Trophoblast cell (in vitro differentiated cells and primary cell): ENCODE measurements at regions not wholly inside any gene's neighbourhood (a gene's known extent, or its start where the extent isn't known, plus 50 kb on each side); places are given as distances from the start of the nearest gene placed in this dataset.

Experiments
- DNase-seq, 2 donors: peaks; one replicate each; pipeline ENCODE4 v3.0.0-alpha.2; 2016
- H2AFZ ChIP-seq: 2 replicates; pipeline ENCODE4 v1.6.1; 2013; ENCODE audit warnings: low read length, moderate library complexity, mild to moderate bottlenecking; ENCODE audit not compliant: insufficient read depth, poor library complexity
- H2AK5ac ChIP-seq: 2 replicates; pipeline ENCODE4 v1.6.1; 2013; ENCODE audit warnings: mild to moderate bottlenecking, low read length
- H2BK120ac ChIP-seq: 2 replicates; pipeline ENCODE4 v1.6.1; 2013; ENCODE audit warnings: low read length, mild to moderate bottlenecking, moderate library complexity; ENCODE audit not compliant: insufficient read depth, poor library complexity
- H2BK12ac ChIP-seq: 2 replicates; pipeline ENCODE4 v1.6.1; 2013; ENCODE audit warnings: mild to moderate bottlenecking, low read length, moderate library complexity
- H2BK5ac ChIP-seq: 2 replicates; pipeline ENCODE4 v1.6.1; 2013; ENCODE audit warnings: low read length, low read depth, moderate library complexity, mild to moderate bottlenecking; ENCODE audit not compliant: poor library complexity
- H3K14ac ChIP-seq: 2 replicates; pipeline ENCODE4 v1.6.1; 2013; ENCODE audit warnings: mild to moderate bottlenecking, low read length
- H3K18ac ChIP-seq: 2 replicates; pipeline ENCODE4 v1.6.1; 2013; ENCODE audit warnings: mild to moderate bottlenecking, low read length
- H3K23ac ChIP-seq: 2 replicates; pipeline ENCODE4 v1.6.1; 2013; ENCODE audit warnings: low read length
- H3K27ac ChIP-seq: 2 replicates; pipeline ENCODE4 v1.5.1; 2013; ENCODE audit warnings: low read depth, mild to moderate bottlenecking, inconsistent platforms, low read length, moderate library complexity
- H3K27me3 ChIP-seq: 2 replicates; pipeline ENCODE4 v1.6.1; 2013; ENCODE audit warnings: inconsistent platforms, mild to moderate bottlenecking, low read length, moderate library complexity; ENCODE audit not compliant: insufficient read depth
- H3K36me3 ChIP-seq, 2 experiments: 1 replicate in 1 of 2; 2 replicates in 1 of 2; pipeline ENCODE4 v1.6.1; 2013; ENCODE audit warnings: low read length in 2 of 2, mild to moderate bottlenecking in 2 of 2, moderate library complexity in 1 of 2; ENCODE audit not compliant: insufficient read depth in 2 of 2, control insufficient read depth in 1 of 2
- H3K4ac ChIP-seq: 2 replicates; pipeline ENCODE4 v1.6.1; 2013; ENCODE audit warnings: low read depth, mild to moderate bottlenecking, low read length, moderate library complexity
- H3K4me1 ChIP-seq, 2 experiments: 1 replicate in 1 of 2; 2 replicates in 1 of 2; pipeline ENCODE4 v1.6.1; 2013; ENCODE audit warnings: low read length in 2 of 2, mild to moderate bottlenecking in 2 of 2, moderate library complexity in 1 of 2; ENCODE audit not compliant: insufficient read depth in 2 of 2, control insufficient read depth in 1 of 2
- H3K4me2 ChIP-seq: 2 replicates; pipeline ENCODE4 v1.6.1; 2013; ENCODE audit warnings: inconsistent platforms, mild to moderate bottlenecking, low read length, moderate library complexity
- H3K4me3 ChIP-seq: 2 replicates; pipeline ENCODE4 v1.5.1; 2013; ENCODE audit warnings: mild to moderate bottlenecking, low read depth, low read length, inconsistent platforms
- H3K79me1 ChIP-seq: one replicate; pipeline ENCODE4 v1.6.1; 2013; ENCODE audit warnings: low read length
- H3K79me2 ChIP-seq: 2 replicates; pipeline ENCODE4 v1.6.1; 2013; ENCODE audit warnings: low read length, mild to moderate bottlenecking; ENCODE audit not compliant: control insufficient read depth, insufficient read depth, poor library complexity
- H3K9ac ChIP-seq: 2 replicates; pipeline ENCODE4 v1.6.1; 2013; ENCODE audit warnings: mild to moderate bottlenecking, low read length
- H3K9me3 ChIP-seq: 2 replicates; pipeline ENCODE4 v1.6.1; 2013; ENCODE audit warnings: low read depth, mild to moderate bottlenecking, control low read depth, inconsistent platforms, low read length; ENCODE audit not compliant: insufficient read depth
- H4K12ac ChIP-seq: 2 replicates; pipeline ENCODE4 v1.6.1; 2013; ENCODE audit warnings: low read depth, mild to moderate bottlenecking, low read length, moderate library complexity
- H4K8ac ChIP-seq: 2 replicates; pipeline ENCODE4 v1.6.1; 2013; ENCODE audit warnings: low read depth, mild to moderate bottlenecking, low read length, moderate library complexity
- H4K91ac ChIP-seq: one replicate; pipeline ENCODE4 v1.6.1; 2013; ENCODE audit warnings: low read depth, mild to moderate bottlenecking, low read length, moderate library complexity
- WGBS: extraction: QIAGEN DNeasy Blood & Tissue Kit; methylation state at CpG from one replicate; pipeline ENCODE4 v1.1.7; 2013; ENCODE audit warnings: missing lambda C conversion rate; ENCODE audit not compliant: insufficient read length, insufficient coverage; ENCODE audit errors: extremely low coverage; 5-methylcytosine and 5-hydroxymethylcytosine counted together

DNA sequence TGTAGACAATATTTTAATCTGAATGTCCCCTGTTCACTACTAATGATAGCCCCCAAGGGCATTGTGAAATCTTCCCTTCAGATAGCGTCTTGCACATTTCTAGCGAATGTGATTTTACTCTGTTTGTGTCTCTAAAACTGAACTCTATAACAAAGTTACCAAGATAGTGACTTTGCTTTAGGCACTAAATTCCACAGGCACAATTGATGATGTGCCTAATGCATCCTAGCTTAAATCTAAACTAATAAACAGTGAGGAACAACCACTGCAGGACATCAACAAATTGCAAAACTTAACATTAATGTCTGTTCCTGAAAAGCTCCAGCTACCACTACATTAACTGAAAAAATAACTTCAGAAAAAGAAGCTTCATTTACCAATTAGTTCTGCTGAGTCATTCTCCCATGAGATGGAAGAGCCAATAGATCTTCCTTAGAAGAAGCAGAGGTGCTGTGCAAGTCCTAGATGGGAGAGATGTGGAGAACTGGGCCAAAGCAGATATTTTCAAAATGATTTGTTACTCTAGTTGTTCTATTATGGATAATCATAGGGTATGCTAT lies 1065.0 kb downstream of the EPHA7 start:
- no peak overlapping the region for H3K27ac ChIP-seq
- no peak overlapping the region for H3K14ac ChIP-seq
- H2AFZ ChIP-seq: no peak overlapping the region
- no peaks in the 10 kb centered on the region for H3K36me3 ChIP-seq
- DNase-seq: no peak
- H2BK120ac ChIP-seq: no peak overlapping the region
- no peak overlapping the region for H3K4ac ChIP-seq
- H2BK5ac ChIP-seq: no peak overlapping the region
- H3K79me1 ChIP-seq: no peaks in the 10 kb centered on the region
- H3K9ac ChIP-seq: no peak overlapping the region
- no peak overlapping the region for H4K8ac ChIP-seq
- no peak overlapping the region for H2AK5ac ChIP-seq
- no peaks in the 10 kb centered on the region for H3K4me1 ChIP-seq
- H3K4me2 ChIP-seq: no peak overlapping the region
- H3K4me3 ChIP-seq: no peak overlapping the region
- no peak overlapping the region for H3K18ac ChIP-seq
- no peak overlapping the region for H3K23ac ChIP-seq
- H3K27me3 ChIP-seq: no peaks in the 10 kb centered on the region
- no peak overlapping the region for H4K12ac ChIP-seq
- no CpG with 5 or more reads among the region's 2 CpGs for WGBS
- H2BK12ac ChIP-seq: no peak overlapping the region
- no peaks in the 10 kb centered on the region for H3K79me2 ChIP-seq
- H4K91ac ChIP-seq: no peak overlapping the region
- H3K9me3 ChIP-seq: no peaks in the 10 kb centered on the region

DNA sequence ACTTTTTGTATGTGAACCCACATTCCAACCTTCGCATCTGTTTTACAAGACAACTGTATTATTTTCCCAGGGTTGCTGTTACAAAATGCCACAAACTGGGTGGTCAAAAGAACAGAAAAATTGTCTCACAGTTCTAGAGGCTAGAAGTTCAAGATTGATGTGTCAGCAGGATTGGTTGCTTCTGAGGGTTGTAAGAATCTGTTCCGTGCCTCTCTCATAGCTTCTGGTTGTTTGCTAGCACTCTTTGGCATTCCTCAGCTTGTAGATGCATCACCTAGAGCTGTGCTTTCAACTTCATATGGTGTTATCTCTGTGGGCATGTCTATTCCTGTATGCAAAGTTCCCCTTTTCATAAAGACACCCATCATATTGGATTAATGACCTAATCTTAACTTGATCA lies 1067.2 kb downstream of the EPHA7 start:
- no peak overlapping the region for H3K4ac ChIP-seq
- H2BK12ac ChIP-seq: no peak overlapping the region
- no peak for DNase-seq
- no peak overlapping the region for H4K12ac ChIP-seq
- WGBS: no CpG with 5 or more reads among the region's 2 CpGs
- no peak overlapping the region for H3K18ac ChIP-seq
- H3K14ac ChIP-seq: no peak overlapping the region
- H3K79me2 ChIP-seq: no peaks in the 10 kb centered on the region
- no peaks in the 10 kb centered on the region for H3K79me1 ChIP-seq
- H4K8ac ChIP-seq: no peak overlapping the region
- no peak overlapping the region for H3K27ac ChIP-seq
- H3K4me2 ChIP-seq: no peak overlapping the region
- H3K27me3 ChIP-seq: no peaks in the 10 kb centered on the region
- H2AFZ ChIP-seq: no peak overlapping the region
- H3K23ac ChIP-seq: no peak overlapping the region
- H3K4me3 ChIP-seq: no peak overlapping the region
- H3K36me3 ChIP-seq: no peaks in the 10 kb centered on the region
- no peak overlapping the region for H2BK120ac ChIP-seq
- no peak overlapping the region for H2AK5ac ChIP-seq
- H3K9me3 ChIP-seq: no peaks in the 10 kb centered on the region
- H3K9ac ChIP-seq: no peak overlapping the region
- no peaks in the 10 kb centered on the region for H3K4me1 ChIP-seq
- H2BK5ac ChIP-seq: no peak overlapping the region
- no peak overlapping the region for H4K91ac ChIP-seq

- no peaks in the 10 kb centered on the region for H3K9me3 ChIP-seq
- no peaks in the 10 kb centered on the region for H3K36me3 ChIP-seq
- no CpG with 5 or more reads among the region's 3 CpGs for WGBS
- H3K14ac ChIP-seq: no peak overlapping the region
- no peaks in the 10 kb centered on the region for H3K79me2 ChIP-seq
- H3K27me3 ChIP-seq: no peaks in the 10 kb centered on the region
- no peak overlapping the region for H2AFZ ChIP-seq
- no peak overlapping the region for H4K91ac ChIP-seq
- no peak for DNase-seq
- H3K4ac ChIP-seq: no peak overlapping the region
- H2BK120ac ChIP-seq: no peak overlapping the region
- no peak overlapping the region for H3K4me2 ChIP-seq
- no peak overlapping the region for H4K8ac ChIP-seq
- no peak overlapping the region for H2BK5ac ChIP-seq
- no peak overlapping the region for H3K18ac ChIP-seq
- no peak overlapping the region for H3K27ac ChIP-seq
- no peak overlapping the region for H2BK12ac ChIP-seq
- H2AK5ac ChIP-seq: no peak overlapping the region
- H3K9ac ChIP-seq: no peak overlapping the region
- H3K79me1 ChIP-seq: no peaks in the 10 kb centered on the region
- H3K4me3 ChIP-seq: no peak overlapping the region
- no peaks in the 10 kb centered on the region for H3K4me1 ChIP-seq
- H4K12ac ChIP-seq: no peak overlapping the region
- H3K23ac ChIP-seq: no peak overlapping the region
These were observed 1078.2 kb downstream of the EPHA7 start for GRCh38 chr6:92341201-92341600.

GRCh38 chr6:92339936-92340640 lies 1079.3 kb downstream of the EPHA7 start:
- Histone ChIP-seq H2BK12ac (no peak overlapping the region), H2AFZ (no peak overlapping the region), H3K9ac (no peak overlapping the region), H3K27me3 (no peaks in the 10 kb centered on the region), H3K27ac (no peak overlapping the region), H2BK120ac (no peak overlapping the region), H4K8ac (no peak overlapping the region), H3K4me1 (no peaks in the 10 kb centered on the region), H3K79me1 (no peaks in the 10 kb centered on the region), H3K36me3 (no peaks in the 10 kb centered on the region), H3K9me3 (no peaks in the 10 kb centered on the region), H3K23ac (no peak overlapping the region), H3K14ac (no peak overlapping the region), H2AK5ac (no peak overlapping the region), H3K4me2 (no peak overlapping the region), H4K91ac (no peak overlapping the region), H3K18ac (no peak overlapping the region), H3K79me2 (no peaks in the 10 kb centered on the region), H4K12ac (no peak overlapping the region), H3K4ac (no peak overlapping the region), H2BK5ac (no peak overlapping the region), H3K4me3 (no peak overlapping the region)
- DNase-seq: no peak
- whole genome bisulfite sequencing: no CpG with 5 or more reads among the region's 4 CpGs
